Natural killer cell treated with Interleukin-12 subunit alpha and Interleukin-12 subunit beta and Interleukin-15 and Interleukin-18, amount 100 ng/mL, for 72 hours (primary cell): ENCODE measurements at regions not wholly inside any gene's neighbourhood (a gene's known extent, or its start where the extent isn't known, plus 50 kb on each side); places are given as distances from the start of the nearest gene placed in this dataset.
"Not testable (repeated sequence)": the region's sequence is repeated elsewhere in the genome, so short reads cannot be mapped to it uniquely, and the experiment has no call there.

Source experiments
- ATAC-seq, 2 donors: fragments of 150-1000 bp; cut with Tn5 transposase in 1 of 2; sonication (Bioruptor Pico), chemical (Tn5 transposase) in 1 of 2; 2 replicates each; pipeline ENCODE4 v1.10.0; 2021
- DNase-seq: peaks from one replicate; pipeline ENCODE4 v3.0.0; 2022; ENCODE audit warnings: low spot score
- H3K27ac Mint-ChIP-seq, 2 donors: 1 replicate in 1 of 2; 2 replicates in 1 of 2; pipeline ENCODE4 v1.8.0; 2022; ENCODE audit warnings: mixed read lengths in 2 of 2, mild to moderate bottlenecking in 1 of 2, moderate library complexity in 1 of 2
- H3K27me3 Mint-ChIP-seq, 2 donors: 1 replicate in 1 of 2; 2 replicates in 1 of 2; pipeline ENCODE4 v1.8.0; 2022; ENCODE audit warnings: mixed read lengths in 2 of 2
- H3K36me3 Mint-ChIP-seq: one replicate; pipeline ENCODE4 v1.8.0; 2022; ENCODE audit warnings: mixed read lengths
- H3K4me1 Mint-ChIP-seq, 2 donors: 1 replicate in 1 of 2; 2 replicates in 1 of 2; pipeline ENCODE4 v1.8.0; 2022; ENCODE audit warnings: low read depth in 2 of 2, mixed read lengths in 2 of 2, mild to moderate bottlenecking in 1 of 2
- H3K4me3 Mint-ChIP-seq: one replicate; pipeline ENCODE4 v1.8.0; 2022; ENCODE audit warnings: mixed read lengths
- H3K9me3 Mint-ChIP-seq: 2 replicates; pipeline ENCODE4 v1.8.0; 2022; ENCODE audit warnings: mixed read lengths

DNA sequence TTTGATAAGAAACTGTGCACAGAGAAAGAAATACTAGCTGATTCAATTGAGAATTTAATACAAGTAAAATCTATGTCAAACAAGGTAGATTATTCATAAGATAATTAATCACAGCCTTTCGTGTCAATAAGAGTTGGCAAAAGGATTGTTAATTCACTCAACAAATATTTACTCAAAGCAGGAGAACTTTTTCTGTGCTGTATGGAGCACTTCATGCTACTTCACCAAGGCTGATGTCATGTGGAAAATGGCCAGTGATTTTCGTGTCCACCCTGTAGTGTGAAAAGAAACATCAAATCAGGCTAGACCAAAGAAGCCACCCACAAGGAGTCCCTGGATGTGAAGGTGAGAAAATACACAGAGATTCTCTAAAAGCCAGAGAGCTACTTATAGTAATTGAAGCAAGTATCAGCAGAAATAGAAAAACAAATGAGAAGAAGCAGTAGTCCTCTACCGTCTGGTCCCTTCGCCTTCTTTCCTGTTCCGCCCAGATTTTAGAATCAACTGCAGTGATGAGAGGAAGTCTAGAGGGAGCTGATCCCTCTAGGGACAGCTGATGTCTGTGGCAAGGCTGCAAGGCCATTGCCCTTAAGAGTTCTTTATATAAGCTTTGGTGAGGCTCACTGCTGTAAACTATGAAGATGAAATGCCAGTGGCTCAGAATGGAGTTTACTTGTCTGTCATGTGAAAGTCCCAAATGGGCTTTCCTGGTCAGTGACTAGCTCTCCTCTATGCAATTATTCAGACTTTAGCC, 201.3 kb upstream of the APCDD1 start:
- peaks cover 3 to 4% of the 10 kb centered on the region in 2 donors for H3K27me3 Mint-ChIP-seq
- no peak overlapping the region for H3K4me3 Mint-ChIP-seq
- no peaks in the 10 kb centered on the region for H3K9me3 Mint-ChIP-seq
- ATAC-seq (no peak), DNase-seq (no peak)
- H3K36me3 Mint-ChIP-seq, result no peaks in the 10 kb centered on the region
- no peak overlapping the region for H3K27ac Mint-ChIP-seq
- H3K4me1 Mint-ChIP-seq, result no peaks in the 10 kb centered on the region

GRCh38 chr18:10256276-10256675, 198.2 kb upstream of the APCDD1 start:
- not testable (repeated sequence) for H3K27ac Mint-ChIP-seq, DNase-seq, H3K9me3 Mint-ChIP-seq, H3K27me3 Mint-ChIP-seq, ATAC-seq, H3K4me1 Mint-ChIP-seq, H3K36me3 Mint-ChIP-seq, H3K4me3 Mint-ChIP-seq

GRCh38 chr18:10258836-10259474, 195.5 kb upstream of the APCDD1 start:
- Mint-ChIP-seq H3K27me3 (peaks cover 4 to 6% of the 10 kb centered on the region in 2 donors), H3K36me3 (no peaks in the 10 kb centered on the region), H3K4me1 (no peaks in the 10 kb centered on the region), H3K9me3 (no peaks in the 10 kb centered on the region), H3K4me3 (no peak overlapping the region), H3K27ac (no peak overlapping the region)
- ATAC-seq (no peak), DNase-seq (no peak)

DNA sequence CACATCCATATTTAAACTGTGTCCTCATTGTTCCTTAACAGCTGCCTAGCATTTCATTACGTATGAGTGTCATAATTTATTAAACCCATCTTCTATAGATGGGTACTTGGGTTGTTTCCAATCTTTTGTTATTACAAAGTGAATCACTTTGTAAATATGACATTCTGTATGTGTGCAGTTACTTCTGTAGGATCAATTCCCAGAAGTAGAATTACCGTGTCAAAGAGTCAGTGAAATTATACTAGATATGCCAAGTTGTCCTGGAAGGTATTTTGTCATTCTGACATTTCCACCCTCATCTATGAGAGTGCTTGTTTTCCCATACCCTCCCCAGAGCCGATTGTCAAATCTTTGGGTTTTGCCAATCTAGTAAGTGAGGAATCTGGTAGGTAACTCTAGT, 194.5 kb upstream of the APCDD1 start:
- no peak for ATAC-seq
- Mint-ChIP-seq H3K9me3 (no peaks in the 10 kb centered on the region), H3K27ac (no peak overlapping the region), H3K27me3 (peaks cover 4 to 6% of the 10 kb centered on the region in 2 donors), H3K4me3 (no peak overlapping the region), H3K4me1 (no peaks in the 10 kb centered on the region), H3K36me3 (no peaks in the 10 kb centered on the region)
- DNase-seq, result no peak

GRCh38 chr18:10261344-10262276, 192.8 kb upstream of the APCDD1 start:
- Mint-ChIP-seq H3K9me3 (no peaks in the 10 kb centered on the region), H3K4me3 (no peak overlapping the region), H3K4me1 (no peaks in the 10 kb centered on the region), H3K27ac (no peak overlapping the region), H3K36me3 (no peaks in the 10 kb centered on the region), H3K27me3 (peaks cover 3 to 5% of the 10 kb centered on the region in 2 donors)
- ATAC-seq, result no peak
- DNase-seq, result no peak

GRCh38 chr18:10262566-10262965, 191.9 kb upstream of the APCDD1 start:
- peaks cover 3 to 5% of the 10 kb centered on the region in 2 donors for H3K27me3 Mint-ChIP-seq
- no peaks in the 10 kb centered on the region for H3K4me1 Mint-ChIP-seq
- H3K27ac Mint-ChIP-seq, result no peak overlapping the region
- H3K4me3 Mint-ChIP-seq, result no peak overlapping the region
- ATAC-seq (no peak), DNase-seq (no peak)
- no peaks in the 10 kb centered on the region for H3K36me3 Mint-ChIP-seq
- no peaks in the 10 kb centered on the region for H3K9me3 Mint-ChIP-seq

- no peaks in the 10 kb centered on the region for H3K4me1 Mint-ChIP-seq
- H3K9me3 Mint-ChIP-seq, result no peaks in the 10 kb centered on the region
- H3K4me3 Mint-ChIP-seq, result no peak overlapping the region
- peaks cover 0 to 9% of the 10 kb centered on the region in 2 donors for H3K27me3 Mint-ChIP-seq
- H3K36me3 Mint-ChIP-seq, result no peaks in the 10 kb centered on the region
- H3K27ac Mint-ChIP-seq, result no peak overlapping the region
- DNase-seq, result no peak
- ATAC-seq, result no peak
These were observed 190.2 kb upstream of the APCDD1 start for GRCh38 chr18:10264260-10264659.

DNA sequence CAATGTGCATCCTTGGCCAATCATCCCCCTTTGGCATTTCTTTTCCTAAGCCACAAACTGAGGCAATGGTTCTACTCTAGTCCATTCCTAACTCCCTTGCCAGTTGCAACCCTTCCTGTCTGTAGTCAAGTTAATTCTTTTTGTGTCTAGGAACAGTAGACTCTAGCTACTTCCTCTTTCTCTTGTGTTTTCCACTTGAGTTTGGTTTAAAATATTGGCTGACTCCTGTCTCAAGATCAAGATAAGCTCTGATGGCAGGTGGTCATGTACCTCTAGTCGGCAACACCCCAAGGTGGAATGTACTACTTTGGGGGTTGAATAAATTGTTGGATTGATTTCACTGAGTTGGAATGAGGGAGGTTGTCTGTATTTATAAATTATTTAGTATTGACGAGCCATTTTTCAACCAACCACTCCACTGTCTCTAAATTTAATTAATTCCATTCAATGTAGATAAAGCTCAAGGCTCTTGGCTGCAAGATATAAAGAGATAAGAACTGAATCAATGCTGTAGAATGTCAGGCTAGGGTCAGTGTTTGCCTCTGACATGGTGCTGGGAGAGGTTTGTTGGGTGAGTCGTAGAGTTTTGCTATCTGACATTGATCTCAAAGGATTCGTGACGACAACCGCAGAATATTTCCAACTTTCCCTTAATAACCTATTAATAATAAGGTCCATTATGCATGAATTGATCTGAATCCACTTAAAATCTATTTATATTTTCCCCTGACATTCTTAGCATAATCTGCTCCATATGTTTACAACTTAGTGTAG, 188.7 kb upstream of the APCDD1 start:
- H3K9me3 Mint-ChIP-seq, result no peaks in the 10 kb centered on the region
- peaks cover 0 to 17% of the 10 kb centered on the region in 2 donors for H3K27me3 Mint-ChIP-seq
- no peak for DNase-seq
- no peak for ATAC-seq
- H3K36me3 Mint-ChIP-seq, result no peaks in the 10 kb centered on the region
- no peaks in the 10 kb centered on the region for H3K4me1 Mint-ChIP-seq
- no peak overlapping the region for H3K4me3 Mint-ChIP-seq
- no peak overlapping the region for H3K27ac Mint-ChIP-seq

- no peak for DNase-seq
- H3K4me3 Mint-ChIP-seq, result no peak overlapping the region
- no peaks in the 10 kb centered on the region for H3K36me3 Mint-ChIP-seq
These were observed 188.2 kb upstream of the APCDD1 start for GRCh38 chr18:10266334-10266590.

GRCh38 chr18:10269261-10269660, 185.2 kb upstream of the APCDD1 start:
- Mint-ChIP-seq H3K36me3 (no peaks in the 10 kb centered on the region), H3K4me3 (no peak overlapping the region), H3K27me3 (peaks cover 0 to 17% of the 10 kb centered on the region in 2 donors), H3K9me3 (no peaks in the 10 kb centered on the region), H3K27ac (no peak overlapping the region), H3K4me1 (no peaks in the 10 kb centered on the region)
- DNase-seq, result no peak
- no peak for ATAC-seq

More at GRCh38 chr18:10266334-10266590, 188.2 kb upstream of the APCDD1 start:
- Mint-ChIP-seq H3K4me1 (no peaks in the 10 kb centered on the region), H3K27ac (no peak overlapping the region), H3K27me3 (peaks cover 0 to 17% of the 10 kb centered on the region in 2 donors), H3K9me3 (no peaks in the 10 kb centered on the region)
- ATAC-seq, result no peak

DNA sequence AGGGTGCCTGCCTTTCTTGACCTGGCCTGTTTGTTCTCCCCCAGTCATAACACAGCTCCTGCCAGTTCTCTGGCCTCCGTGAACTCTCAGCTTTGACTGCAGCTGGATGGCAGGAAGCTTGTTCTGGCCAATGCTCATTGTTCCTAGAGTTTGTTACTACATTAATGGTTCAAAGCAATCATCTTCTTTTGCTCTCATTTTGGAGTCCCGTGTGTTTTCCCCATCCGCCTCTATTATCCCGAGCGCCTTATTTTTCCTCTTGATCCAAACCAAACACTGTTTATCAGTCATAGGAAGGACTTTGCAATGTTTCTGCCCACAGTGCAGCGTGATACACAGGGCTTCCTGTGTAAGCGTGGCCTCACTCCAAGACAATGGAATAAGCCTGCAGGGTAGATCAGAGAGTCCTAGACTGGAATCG, 184.3 kb upstream of the APCDD1 start:
- ATAC-seq (no peak), DNase-seq (no peak)
- Mint-ChIP-seq H3K27me3 (peaks cover 0 to 17% of the 10 kb centered on the region in 2 donors), H3K4me3 (no peak overlapping the region), H3K27ac (no peak overlapping the region), H3K9me3 (no peaks in the 10 kb centered on the region), H3K4me1 (no peaks in the 10 kb centered on the region), H3K36me3 (no peaks in the 10 kb centered on the region)

GRCh38 chr18:10271481-10271880, 183.0 kb upstream of the APCDD1 start:
- H3K4me1 Mint-ChIP-seq, result no peaks in the 10 kb centered on the region
- ATAC-seq (no peak), DNase-seq (no peak)
- H3K27me3 Mint-ChIP-seq, result peaks cover 4 to 21% of the 10 kb centered on the region in 2 donors
- H3K4me3 Mint-ChIP-seq, result no peak overlapping the region
- no peaks in the 10 kb centered on the region for H3K36me3 Mint-ChIP-seq
- peaks cover 4% of the 10 kb centered on the region for H3K9me3 Mint-ChIP-seq
- no peak overlapping the region for H3K27ac Mint-ChIP-seq

DNA sequence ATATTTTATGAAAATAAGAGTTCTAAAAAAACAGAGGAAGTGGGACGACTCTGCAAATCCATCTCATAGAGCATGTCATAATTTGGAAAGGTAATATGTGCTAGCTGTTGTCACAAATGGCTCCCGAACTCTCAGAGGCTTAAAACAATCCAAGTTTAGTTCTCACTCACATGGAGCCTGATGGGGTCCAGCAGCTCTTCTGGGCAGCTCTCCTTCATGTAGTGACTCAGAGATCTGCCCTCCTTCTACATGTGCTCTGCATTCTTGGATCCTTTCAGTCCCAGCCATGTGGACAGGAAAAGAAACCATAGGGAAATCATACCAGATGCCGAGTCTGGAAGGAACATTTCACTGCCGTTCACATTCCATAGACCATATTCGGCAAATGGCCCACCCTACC, 180.1 kb upstream of the APCDD1 start:
- Mint-ChIP-seq H3K27me3 (peaks cover 4 to 15% of the 10 kb centered on the region in 2 donors), H3K36me3 (no peaks in the 10 kb centered on the region), H3K27ac (no peak overlapping the region), H3K4me1 (no peaks in the 10 kb centered on the region), H3K9me3 (peaks cover 4% of the 10 kb centered on the region), H3K4me3 (no peak overlapping the region)
- no peak for DNase-seq
- no peak for ATAC-seq
